HEK293 (cell line): ENCODE measurements at regions not wholly inside any gene's neighbourhood (a gene's known extent, or its start where the extent isn't known, plus 50 kb on each side); places are given as distances from the start of the nearest gene placed in this dataset.

Source experiments
- CTCF ChIA-PET: fragments of 350-600 bp; formaldehyde crosslinking; extraction: SDS; loops from one replicate; lab custom pipeline; 2021; ENCODE audit warnings: antibody characterized with exemption; lab: Yijun Ruan, JAX
- POLR2A ChIA-PET: fragments of 300-600 bp; formaldehyde crosslinking; extraction: SDS; loops from one replicate; lab custom pipeline; 2020; ENCODE audit warnings: antibody characterized with exemption, inconsistent platforms; lab: Yijun Ruan, JAX
- H3K27ac ChIP-seq: fragments of 200-500 bp; sonication (Bioruptor generic); 2 replicates; pipeline ENCODE4 v1.5.1; 2014; ENCODE audit warnings: low read depth, low read length, control low read depth, inconsistent platforms; ENCODE audit errors: extremely low read depth
- H3K36me3 ChIP-seq, 2 experiments: fragments of 200-500 bp in 1 of 2; sonication (Bioruptor generic) in 1 of 2; 1 replicate in 1 of 2; 2 replicates in 1 of 2; pipeline ENCODE4 v1.5.1; 2014 to 2017; ENCODE audit warnings: inconsistent platforms in 2 of 2, low read length in 2 of 2; ENCODE audit not compliant: control insufficient read depth in 2 of 2, insufficient read depth in 1 of 2
- H3K4me1 ChIP-seq: fragments of 200-500 bp; sonication (Bioruptor generic); 2 replicates; pipeline ENCODE4 v1.5.1; 2014; ENCODE audit warnings: mild to moderate bottlenecking, low read length, inconsistent platforms; ENCODE audit not compliant: control insufficient read depth, insufficient read depth
- H3K4me3 ChIP-seq: 2 replicates; pipeline ENCODE4 v1.5.1; 2011; ENCODE audit warnings: low read depth, mild to moderate bottlenecking, control low read depth, low read length, moderate library complexity
- H3K9me3 ChIP-seq: fragments of 200-500 bp; sonication (Bioruptor generic); 2 replicates; pipeline ENCODE4 v1.5.1; 2014; ENCODE audit warnings: low read depth, low read length, inconsistent platforms; ENCODE audit not compliant: control insufficient read depth, insufficient read depth
- AEBP2 ChIP-seq: fragments of 450-650 bp; formaldehyde crosslinking; IDR thresholded peaks from 2 replicates; pipeline ENCODE4 v1.5.1; 2016; ENCODE audit warnings: missing biosample characterization, missing genetic modification characterization, borderline replicate concordance
- CTCF ChIP-seq: fragments of 450-650 bp; formaldehyde crosslinking; IDR thresholded peaks from 2 replicates; pipeline ENCODE4 v1.5.1; 2016; ENCODE audit warnings: missing biosample characterization, missing genetic modification characterization
- GFI1B ChIP-seq: fragments of 450-650 bp; formaldehyde crosslinking; IDR thresholded peaks from 2 replicates; pipeline ENCODE4 v1.5.1; 2016; ENCODE audit warnings: missing biosample characterization, missing genetic modification characterization
- INSM2 ChIP-seq: fragments of 450-650 bp; formaldehyde crosslinking; IDR thresholded peaks from 2 replicates; pipeline ENCODE4 v1.5.1; 2016; ENCODE audit warnings: missing biosample characterization, missing genetic modification characterization
- KLF1 ChIP-seq: fragments of 450-650 bp; formaldehyde crosslinking; IDR thresholded peaks from 2 replicates; pipeline ENCODE4 v1.5.1; 2016; ENCODE audit warnings: missing biosample characterization, missing genetic modification characterization
- PBX3 ChIP-seq: sonication (generic); formaldehyde crosslinking; IDR thresholded peaks from 2 replicates; pipeline ENCODE4 v1.8.1; 2022; ENCODE audit warnings: mild to moderate bottlenecking, moderate library complexity, missing genetic modification reagents
- ZNF132 ChIP-seq: fragments of 450-650 bp; formaldehyde crosslinking; IDR thresholded peaks from 2 replicates; pipeline ENCODE4 v1.5.1; 2017; ENCODE audit warnings: missing biosample characterization, missing genetic modification characterization, borderline replicate concordance
- ZNF157 ChIP-seq: fragments of 450-650 bp; formaldehyde crosslinking; IDR thresholded peaks from 2 replicates; pipeline ENCODE4 v1.5.1; 2016; ENCODE audit warnings: missing biosample characterization, missing genetic modification characterization
- ZNF23 ChIP-seq: fragments of 450-650 bp; formaldehyde crosslinking; IDR thresholded peaks from 2 replicates; pipeline ENCODE4 v1.5.1; 2016; ENCODE audit warnings: missing biosample characterization, missing genetic modification characterization, borderline replicate concordance
- ZNF362 ChIP-seq: fragments of 450-650 bp; formaldehyde crosslinking; IDR thresholded peaks from 2 replicates; pipeline ENCODE4 v1.5.1; 2016; ENCODE audit warnings: missing biosample characterization, missing genetic modification characterization
- ZNF416 ChIP-seq: fragments of 450-650 bp; formaldehyde crosslinking; IDR thresholded peaks from 2 replicates; pipeline ENCODE4 v1.5.1; 2016; ENCODE audit warnings: missing biosample characterization, missing genetic modification characterization
- ZNF449 ChIP-seq: fragments of 450-650 bp; formaldehyde crosslinking; IDR thresholded peaks from 2 replicates; pipeline ENCODE4 v1.5.1; 2017; ENCODE audit warnings: missing biosample characterization, mild to moderate bottlenecking, missing genetic modification characterization, moderate library complexity
- ZNF513 ChIP-seq: fragments of 450-650 bp; IDR thresholded peaks from 2 replicates; pipeline ENCODE4 v1.5.1; 2018; ENCODE audit warnings: missing biosample characterization, missing genetic modification characterization
- ZNF548 ChIP-seq: fragments of 450-650 bp; formaldehyde crosslinking; IDR thresholded peaks from 2 replicates; pipeline ENCODE4 v1.5.1; 2016; ENCODE audit warnings: missing biosample characterization, missing genetic modification characterization
- ZNF560 ChIP-seq: fragments of 450-650 bp; formaldehyde crosslinking; IDR thresholded peaks from 2 replicates; pipeline ENCODE4 v1.5.1; 2017; ENCODE audit warnings: missing biosample characterization, missing genetic modification characterization, borderline replicate concordance
- ZNF645 ChIP-seq: fragments of 450-650 bp; formaldehyde crosslinking; IDR thresholded peaks from 2 replicates; pipeline ENCODE4; 2016; ENCODE audit warnings: missing biosample characterization, missing genetic modification characterization
- ZNF777 ChIP-seq: fragments of 450-650 bp; formaldehyde crosslinking; IDR thresholded peaks from 2 replicates; pipeline ENCODE4 v1.5.1; 2017; ENCODE audit warnings: missing biosample characterization, missing genetic modification characterization, borderline replicate concordance
- ZXDB ChIP-seq: fragments of 450-650 bp; formaldehyde crosslinking; IDR thresholded peaks from 2 replicates; pipeline ENCODE4 v1.5.1; 2016; ENCODE audit warnings: missing biosample characterization, missing genetic modification characterization

- H3K27ac ChIP-seq = no peak overlapping the region
- no peak overlapping the region for H3K4me3 ChIP-seq
- ChIA-PET POLR2A (interaction anchor here (0.7 kb wide), 1 partner anchor 529 kb away, joined by 3 read pairs; no protein-coding TSS in a partner anchor), CTCF (no interaction called here)
- no peak for TF ChIP-seq ZNF362 (tag by site-specific recombination)
- no peak for TF ChIP-seq ZNF777
- TF ChIP-seq GFI1B (tag by site-specific recombination) = no peak
- no peak for TF ChIP-seq ZNF645
- no peak for TF ChIP-seq ZNF513 (tag by site-specific recombination)
- TF ChIP-seq ZNF416 = no peak
- TF ChIP-seq INSM2 (tag by site-specific recombination) = no peak
- no peak for TF ChIP-seq ZNF23 (tag by site-specific recombination)
- TF ChIP-seq ZNF560 (tag by site-specific recombination) = no peak
- TF ChIP-seq ZNF157 (tag by site-specific recombination) = no peak
- TF ChIP-seq KLF1 (tag by site-specific recombination) = no peak
- no peak for TF ChIP-seq CTCF (tag by site-specific recombination)
- TF ChIP-seq ZNF548 (tag by site-specific recombination) = no peak
- no peak for TF ChIP-seq ZNF132 (tag by site-specific recombination)
- no peak for TF ChIP-seq PBX3 (CRISPR knock-in tag)
- no peak for TF ChIP-seq ZNF449
- TF ChIP-seq ZXDB (tag by site-specific recombination) = no peak
- no peak for TF ChIP-seq AEBP2 (tag by site-specific recombination)
- no peaks in the 10 kb centered on the region for H3K9me3 ChIP-seq
- H3K36me3 ChIP-seq = no peaks in the 10 kb centered on the region
- no peaks in the 10 kb centered on the region for H3K4me1 ChIP-seq
Measured at GRCh38 chr4:32022071-32022470, 1301.9 kb downstream of the PCDH7 start.
